ENCODE measurements at regions not wholly inside any gene's neighbourhood (a gene's known extent, or its start where the extent isn't known, plus 50 kb on each side); places are given as distances from the start of the nearest gene placed in this dataset.

DNA sequence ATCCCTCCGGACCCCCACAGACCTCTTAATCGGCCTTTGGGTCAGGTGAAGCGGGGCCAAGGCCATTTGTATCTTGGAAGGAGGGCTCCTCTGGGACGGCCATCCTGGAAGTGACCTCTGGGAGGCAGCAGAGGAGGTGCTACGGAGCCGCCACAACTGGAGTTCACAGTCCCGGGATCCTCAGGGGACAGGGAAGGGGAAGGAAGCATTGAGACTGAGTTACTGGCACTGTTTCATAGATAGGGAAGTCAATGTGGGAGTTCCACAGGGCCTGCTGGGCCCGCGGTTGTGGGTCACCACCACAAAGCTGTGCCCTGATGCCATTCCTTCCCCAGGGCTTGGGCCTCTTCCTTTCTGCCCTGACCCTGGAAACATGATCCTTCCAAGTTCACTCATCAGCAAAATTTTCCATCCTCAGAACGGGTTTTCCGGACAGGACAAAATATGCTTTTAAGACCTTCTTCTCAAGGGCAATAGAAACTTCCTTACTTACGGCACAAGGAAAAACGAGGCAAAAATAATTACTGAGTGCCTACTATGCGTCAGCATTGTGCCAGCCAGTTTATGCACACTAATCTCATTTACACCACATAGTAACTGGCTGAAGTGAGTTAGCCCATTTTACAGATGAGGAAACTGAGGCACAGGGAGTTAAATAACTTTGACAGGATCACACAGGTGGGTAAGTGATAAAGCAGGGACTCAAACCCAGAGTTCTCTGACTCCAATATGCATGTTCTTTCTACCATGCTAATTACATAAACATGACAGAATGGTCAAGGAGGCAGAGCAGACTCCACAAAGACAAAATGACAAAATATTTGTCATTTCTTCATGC is 143.8 kb downstream of the UNC5CL start:
- TF ChIP-seq, protein P1, sequence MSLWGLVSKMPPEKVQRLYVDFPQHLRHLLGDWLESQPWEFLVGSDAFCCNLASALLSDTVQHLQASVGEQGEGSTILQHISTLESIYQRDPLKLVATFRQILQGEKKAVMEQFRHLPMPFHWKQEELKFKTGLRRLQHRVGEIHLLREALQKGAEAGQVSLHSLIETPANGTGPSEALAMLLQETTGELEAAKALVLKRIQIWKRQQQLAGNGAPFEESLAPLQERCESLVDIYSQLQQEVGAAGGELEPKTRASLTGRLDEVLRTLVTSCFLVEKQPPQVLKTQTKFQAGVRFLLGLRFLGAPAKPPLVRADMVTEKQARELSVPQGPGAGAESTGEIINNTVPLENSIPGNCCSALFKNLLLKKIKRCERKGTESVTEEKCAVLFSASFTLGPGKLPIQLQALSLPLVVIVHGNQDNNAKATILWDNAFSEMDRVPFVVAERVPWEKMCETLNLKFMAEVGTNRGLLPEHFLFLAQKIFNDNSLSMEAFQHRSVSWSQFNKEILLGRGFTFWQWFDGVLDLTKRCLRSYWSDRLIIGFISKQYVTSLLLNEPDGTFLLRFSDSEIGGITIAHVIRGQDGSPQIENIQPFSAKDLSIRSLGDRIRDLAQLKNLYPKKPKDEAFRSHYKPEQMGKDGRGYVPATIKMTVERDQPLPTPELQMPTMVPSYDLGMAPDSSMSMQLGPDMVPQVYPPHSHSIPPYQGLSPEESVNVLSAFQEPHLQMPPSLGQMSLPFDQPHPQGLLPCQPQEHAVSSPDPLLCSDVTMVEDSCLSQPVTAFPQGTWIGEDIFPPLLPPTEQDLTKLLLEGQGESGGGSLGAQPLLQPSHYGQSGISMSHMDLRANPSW (CRISPR knock-in tag; conservative IDR thresholded peaks at IDR 0.05; ENCODE audit: low read depth) = 0 out of 2 replicates have a peak, but pooled peaks have one; percentile 40
- no peak for TF ChIP-seq PRRX2 (CRISPR knock-in tag; IDR thresholded peaks at IDR 0.05)
- TF ChIP-seq FOXP1 (CRISPR knock-in tag; IDR thresholded peaks at IDR 0.05; ENCODE audit: borderline replicate concordance) = no peak
- TF ChIP-seq, protein P2, sequence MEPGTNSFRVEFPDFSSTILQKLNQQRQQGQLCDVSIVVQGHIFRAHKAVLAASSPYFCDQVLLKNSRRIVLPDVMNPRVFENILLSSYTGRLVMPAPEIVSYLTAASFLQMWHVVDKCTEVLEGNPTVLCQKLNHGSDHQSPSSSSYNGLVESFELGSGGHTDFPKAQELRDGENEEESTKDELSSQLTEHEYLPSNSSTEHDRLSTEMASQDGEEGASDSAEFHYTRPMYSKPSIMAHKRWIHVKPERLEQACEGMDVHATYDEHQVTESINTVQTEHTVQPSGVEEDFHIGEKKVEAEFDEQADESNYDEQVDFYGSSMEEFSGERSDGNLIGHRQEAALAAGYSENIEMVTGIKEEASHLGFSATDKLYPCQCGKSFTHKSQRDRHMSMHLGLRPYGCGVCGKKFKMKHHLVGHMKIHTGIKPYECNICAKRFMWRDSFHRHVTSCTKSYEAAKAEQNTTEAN (CRISPR knock-in tag; IDR thresholded peaks at IDR 0.05) = no peak
- TF ChIP-seq USF2 (CRISPR knock-in tag; IDR thresholded peaks at IDR 0.05) = peak; percentile 31; the same call in 1 of the 2 replicates
- TF ChIP-seq, protein P3, sequence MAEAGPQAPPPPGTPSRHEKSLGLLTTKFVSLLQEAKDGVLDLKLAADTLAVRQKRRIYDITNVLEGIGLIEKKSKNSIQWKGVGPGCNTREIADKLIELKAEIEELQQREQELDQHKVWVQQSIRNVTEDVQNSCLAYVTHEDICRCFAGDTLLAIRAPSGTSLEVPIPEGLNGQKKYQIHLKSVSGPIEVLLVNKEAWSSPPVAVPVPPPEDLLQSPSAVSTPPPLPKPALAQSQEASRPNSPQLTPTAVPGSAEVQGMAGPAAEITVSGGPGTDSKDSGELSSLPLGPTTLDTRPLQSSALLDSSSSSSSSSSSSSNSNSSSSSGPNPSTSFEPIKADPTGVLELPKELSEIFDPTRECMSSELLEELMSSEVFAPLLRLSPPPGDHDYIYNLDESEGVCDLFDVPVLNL (CRISPR knock-in tag; IDR thresholded peaks at IDR 0.05; ENCODE audit: borderline replicate concordance, low read depth) = no peak
- no peak for TF ChIP-seq ZBTB21 (CRISPR knock-in tag; IDR thresholded peaks at IDR 0.05; ENCODE audit: borderline replicate concordance)
- TF ChIP-seq, protein P4, sequence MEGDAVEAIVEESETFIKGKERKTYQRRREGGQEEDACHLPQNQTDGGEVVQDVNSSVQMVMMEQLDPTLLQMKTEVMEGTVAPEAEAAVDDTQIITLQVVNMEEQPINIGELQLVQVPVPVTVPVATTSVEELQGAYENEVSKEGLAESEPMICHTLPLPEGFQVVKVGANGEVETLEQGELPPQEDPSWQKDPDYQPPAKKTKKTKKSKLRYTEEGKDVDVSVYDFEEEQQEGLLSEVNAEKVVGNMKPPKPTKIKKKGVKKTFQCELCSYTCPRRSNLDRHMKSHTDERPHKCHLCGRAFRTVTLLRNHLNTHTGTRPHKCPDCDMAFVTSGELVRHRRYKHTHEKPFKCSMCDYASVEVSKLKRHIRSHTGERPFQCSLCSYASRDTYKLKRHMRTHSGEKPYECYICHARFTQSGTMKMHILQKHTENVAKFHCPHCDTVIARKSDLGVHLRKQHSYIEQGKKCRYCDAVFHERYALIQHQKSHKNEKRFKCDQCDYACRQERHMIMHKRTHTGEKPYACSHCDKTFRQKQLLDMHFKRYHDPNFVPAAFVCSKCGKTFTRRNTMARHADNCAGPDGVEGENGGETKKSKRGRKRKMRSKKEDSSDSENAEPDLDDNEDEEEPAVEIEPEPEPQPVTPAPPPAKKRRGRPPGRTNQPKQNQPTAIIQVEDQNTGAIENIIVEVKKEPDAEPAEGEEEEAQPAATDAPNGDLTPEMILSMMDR (IDR thresholded peaks at IDR 0.05) = peak; percentile 30; the same call in 1 of the 2 replicates
- TF ChIP-seq ZNF671 (CRISPR knock-in tag; IDR thresholded peaks at IDR 0.05) = no peak
- no peak for TF ChIP-seq CDX4 (CRISPR knock-in tag; IDR thresholded peaks at IDR 0.05; ENCODE audit: borderline replicate concordance)
- no peak for TF ChIP-seq HMGA2 (CRISPR knock-in tag; IDR thresholded peaks at IDR 0.05)
- no peak for TF ChIP-seq SOX15 (CRISPR knock-in tag; IDR thresholded peaks at IDR 0.05)
- DNase-seq (ENCODE audit: low spot score) (peak; percentile 82), ATAC-seq (peak; percentile 99)
- peaks cover 47% of the 10 kb centered on the region for H3K27me3 Mint-ChIP-seq (ENCODE audit: low read depth)
- H3K36me3 Mint-ChIP-seq = no peaks in the 10 kb centered on the region
- ChIA-PET CTCF (interaction anchor here (0.6 to 4.3 kb wide), 11 partner anchors 9 to 358 kb away, joined by 3 to 43 read pairs (median 6); partner anchors contain the start of gene UNC5CL), POLR2A (no interaction called here)
- no peak overlapping the region for H3K4me3 Mint-ChIP-seq
- no peak overlapping the region for H3K27ac Mint-ChIP-seq
- peaks cover 12% of the 10 kb centered on the region for H3K4me1 Mint-ChIP-seq
- H3K9me3 Mint-ChIP-seq = no peaks in the 10 kb centered on the region

DNA sequence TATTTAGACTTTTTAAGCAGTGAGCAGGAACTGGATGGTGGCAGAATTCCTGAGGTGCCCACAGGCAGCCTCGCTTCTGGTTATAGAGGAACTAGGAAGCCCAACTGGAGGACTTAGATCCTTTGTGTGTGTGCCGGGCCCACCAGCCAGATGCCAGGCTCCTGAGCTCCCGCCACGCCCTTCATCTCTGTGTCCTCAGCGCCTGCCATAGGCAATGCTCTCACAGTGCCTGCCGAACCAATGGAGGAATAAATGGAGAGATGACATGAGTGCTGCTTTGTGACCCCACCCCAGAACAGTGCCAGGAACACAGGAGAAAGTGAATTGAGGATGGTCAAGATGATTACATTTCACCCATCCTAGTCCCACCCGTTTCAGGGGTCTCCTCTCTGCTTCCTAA is 146.0 kb downstream of the UNC5CL start:
- POLR2A ChIA-PET = no interaction called here
- CTCF ChIA-PET = interaction anchor here (1.7 to 4.3 kb wide), 6 partner anchors 11 to 147 kb away, joined by 6 to 43 read pairs (median 16); partner anchors contain the start of gene UNC5CL
- Mint-ChIP-seq H3K36me3 (no peaks in the 10 kb centered on the region), H3K27me3 (ENCODE audit: low read depth) (peaks cover 25% of the 10 kb centered on the region), H3K27ac (no peak overlapping the region), H3K4me3 (no peak overlapping the region), H3K4me1 (peaks cover 6% of the 10 kb centered on the region), H3K9me3 (no peaks in the 10 kb centered on the region)
- DNase-seq (ENCODE audit: low spot score) (no peak), ATAC-seq (no peak)
- TF ChIP-seq ZNF263 (CRISPR knock-in tag; IDR thresholded peaks at IDR 0.05; ENCODE audit: low read depth) (no peak), USF2 (CRISPR knock-in tag; IDR thresholded peaks at IDR 0.05) (no peak), AFF4 (CRISPR knock-in tag; IDR thresholded peaks at IDR 0.05; ENCODE audit: borderline replicate concordance) (no peak), SOX15 (CRISPR knock-in tag; IDR thresholded peaks at IDR 0.05) (no peak)
- TF ChIP-seq, protein P5, sequence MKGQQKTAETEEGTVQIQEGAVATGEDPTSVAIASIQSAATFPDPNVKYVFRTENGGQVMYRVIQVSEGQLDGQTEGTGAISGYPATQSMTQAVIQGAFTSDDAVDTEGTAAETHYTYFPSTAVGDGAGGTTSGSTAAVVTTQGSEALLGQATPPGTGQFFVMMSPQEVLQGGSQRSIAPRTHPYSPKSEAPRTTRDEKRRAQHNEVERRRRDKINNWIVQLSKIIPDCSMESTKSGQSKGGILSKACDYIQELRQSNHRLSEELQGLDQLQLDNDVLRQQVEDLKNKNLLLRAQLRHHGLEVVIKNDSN (CRISPR knock-in tag; IDR thresholded peaks at IDR 0.05) = no peak
